ENCODE measurements at regions not wholly inside any gene's neighbourhood (a gene's known extent, or its start where the extent isn't known, plus 50 kb on each side); places are given as distances from the start of the nearest gene placed in this dataset.

- TF ChIP-seq, protein P1, sequence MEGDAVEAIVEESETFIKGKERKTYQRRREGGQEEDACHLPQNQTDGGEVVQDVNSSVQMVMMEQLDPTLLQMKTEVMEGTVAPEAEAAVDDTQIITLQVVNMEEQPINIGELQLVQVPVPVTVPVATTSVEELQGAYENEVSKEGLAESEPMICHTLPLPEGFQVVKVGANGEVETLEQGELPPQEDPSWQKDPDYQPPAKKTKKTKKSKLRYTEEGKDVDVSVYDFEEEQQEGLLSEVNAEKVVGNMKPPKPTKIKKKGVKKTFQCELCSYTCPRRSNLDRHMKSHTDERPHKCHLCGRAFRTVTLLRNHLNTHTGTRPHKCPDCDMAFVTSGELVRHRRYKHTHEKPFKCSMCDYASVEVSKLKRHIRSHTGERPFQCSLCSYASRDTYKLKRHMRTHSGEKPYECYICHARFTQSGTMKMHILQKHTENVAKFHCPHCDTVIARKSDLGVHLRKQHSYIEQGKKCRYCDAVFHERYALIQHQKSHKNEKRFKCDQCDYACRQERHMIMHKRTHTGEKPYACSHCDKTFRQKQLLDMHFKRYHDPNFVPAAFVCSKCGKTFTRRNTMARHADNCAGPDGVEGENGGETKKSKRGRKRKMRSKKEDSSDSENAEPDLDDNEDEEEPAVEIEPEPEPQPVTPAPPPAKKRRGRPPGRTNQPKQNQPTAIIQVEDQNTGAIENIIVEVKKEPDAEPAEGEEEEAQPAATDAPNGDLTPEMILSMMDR (conservative IDR thresholded peaks at IDR 0.05; ENCODE audit: low read depth in 2 of 2), result no peak
- TF ChIP-seq REST (IDR thresholded peaks at IDR 0.05; ENCODE audit: unreplicated experiment) (no peak), POLR2AphosphoS5 (IDR thresholded peaks at IDR 0.05; ENCODE audit: low read depth) (no peak), EZH2 (IDR thresholded peaks at IDR 0.05; ENCODE audit: low read depth, unreplicated experiment) (no peak), EZH2phosphoT487 (IDR thresholded peaks at IDR 0.05; ENCODE audit: unreplicated experiment) (no peak), ZNF114 (CRISPR knock-in tag; IDR thresholded peaks at IDR 0.05) (no peak), JUNB (IDR thresholded peaks at IDR 0.05; ENCODE audit: unreplicated experiment) (no peak), CREB1 (CRISPR knock-in tag; IDR thresholded peaks at IDR 0.05; ENCODE audit: low read depth) (no peak), ZNF462 (CRISPR knock-in tag; IDR thresholded peaks at IDR 0.05) (no peak), STAT1 (IDR thresholded peaks at IDR 0.05; ENCODE audit: unreplicated experiment) (no peak), ZNF331 (CRISPR knock-in tag; IDR thresholded peaks at IDR 0.05; ENCODE audit: low read depth) (no peak)
- TF ChIP-seq, protein P2, sequence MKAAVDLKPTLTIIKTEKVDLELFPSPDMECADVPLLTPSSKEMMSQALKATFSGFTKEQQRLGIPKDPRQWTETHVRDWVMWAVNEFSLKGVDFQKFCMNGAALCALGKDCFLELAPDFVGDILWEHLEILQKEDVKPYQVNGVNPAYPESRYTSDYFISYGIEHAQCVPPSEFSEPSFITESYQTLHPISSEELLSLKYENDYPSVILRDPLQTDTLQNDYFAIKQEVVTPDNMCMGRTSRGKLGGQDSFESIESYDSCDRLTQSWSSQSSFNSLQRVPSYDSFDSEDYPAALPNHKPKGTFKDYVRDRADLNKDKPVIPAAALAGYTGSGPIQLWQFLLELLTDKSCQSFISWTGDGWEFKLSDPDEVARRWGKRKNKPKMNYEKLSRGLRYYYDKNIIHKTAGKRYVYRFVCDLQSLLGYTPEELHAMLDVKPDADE (IDR thresholded peaks at IDR 0.05), result no peak
Observed at GRCh38 chr12:127538316-127538715, 728.7 kb upstream of the TMEM132C start.
